ENCODE measurements at regions not wholly inside any gene's neighbourhood (a gene's known extent, or its start where the extent isn't known, plus 50 kb on each side); places are given as distances from the start of the nearest gene placed in this dataset.
"Not testable (repeated sequence)": the region's sequence is repeated elsewhere in the genome, so short reads cannot be mapped to it uniquely, and the experiment has no call there.

DNA sequence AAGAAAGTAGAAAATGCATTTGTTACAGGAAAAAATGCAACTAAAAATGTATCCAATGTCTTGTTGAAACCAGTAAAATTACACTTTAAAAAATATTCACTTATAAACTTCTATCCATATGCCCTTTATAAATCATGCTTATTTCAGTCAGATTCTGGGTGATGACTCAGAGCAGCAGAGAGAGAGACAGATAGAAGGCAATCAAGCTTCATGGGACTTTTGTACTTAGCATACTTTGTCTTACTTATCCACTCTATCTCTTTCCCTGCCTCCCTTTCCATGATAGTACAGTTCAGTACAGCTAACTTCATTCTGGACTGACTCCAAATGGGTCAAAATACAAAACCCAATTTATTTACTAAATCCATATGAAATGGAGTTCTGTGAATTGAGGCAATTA, 1438.2 kb downstream of the ZPLD1 start:
- H3K9me3 Mint-ChIP-seq = no peaks in the 10 kb centered on the region
- no peak overlapping the region for H3K27ac Mint-ChIP-seq
- H3K4me1 Mint-ChIP-seq = no peaks in the 10 kb centered on the region
- no peak overlapping the region for H3K4me3 Mint-ChIP-seq
- DNase-seq (no peak), ATAC-seq (no peak)
- no peaks in the 10 kb centered on the region for H3K27me3 Mint-ChIP-seq

DNA sequence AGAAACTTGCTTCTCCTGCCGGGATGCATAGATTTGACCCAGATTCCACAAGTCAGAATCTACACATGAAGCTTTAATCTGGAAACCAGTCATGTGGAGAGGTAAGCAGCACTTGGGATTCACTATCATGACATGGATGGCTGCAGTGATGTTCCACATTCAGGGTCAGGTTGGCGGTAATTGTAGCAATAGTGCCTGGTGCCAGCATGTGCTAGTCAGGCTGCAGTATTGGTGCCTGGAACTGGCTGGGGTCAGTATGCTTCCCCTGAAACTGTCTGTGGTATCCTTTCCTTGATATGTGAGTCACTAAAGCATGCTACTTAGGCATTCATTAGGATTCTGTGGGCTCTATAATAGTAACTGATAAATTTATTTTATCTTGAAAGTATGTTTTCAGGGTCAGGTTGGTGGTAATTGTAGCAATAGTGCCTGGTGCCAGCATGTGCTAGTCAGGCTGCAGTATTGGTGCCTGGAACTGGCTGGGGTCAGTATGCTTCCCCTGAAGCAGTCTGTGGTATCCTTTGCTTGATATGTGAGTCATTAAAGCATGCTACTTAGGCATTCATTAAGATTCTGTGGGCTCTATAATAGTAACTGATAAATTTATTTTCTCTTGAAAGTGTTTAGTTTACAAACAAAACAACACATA, 1439.2 kb downstream of the ZPLD1 start:
- DNase-seq (no peak), ATAC-seq (no peak)
- H3K4me1 Mint-ChIP-seq = no peaks in the 10 kb centered on the region
- no peak overlapping the region for H3K27ac Mint-ChIP-seq
- no peaks in the 10 kb centered on the region for H3K27me3 Mint-ChIP-seq
- H3K9me3 Mint-ChIP-seq = peaks cover 0 to 7% of the 10 kb centered on the region in 2 donors
- H3K4me3 Mint-ChIP-seq = no peak overlapping the region

DNA sequence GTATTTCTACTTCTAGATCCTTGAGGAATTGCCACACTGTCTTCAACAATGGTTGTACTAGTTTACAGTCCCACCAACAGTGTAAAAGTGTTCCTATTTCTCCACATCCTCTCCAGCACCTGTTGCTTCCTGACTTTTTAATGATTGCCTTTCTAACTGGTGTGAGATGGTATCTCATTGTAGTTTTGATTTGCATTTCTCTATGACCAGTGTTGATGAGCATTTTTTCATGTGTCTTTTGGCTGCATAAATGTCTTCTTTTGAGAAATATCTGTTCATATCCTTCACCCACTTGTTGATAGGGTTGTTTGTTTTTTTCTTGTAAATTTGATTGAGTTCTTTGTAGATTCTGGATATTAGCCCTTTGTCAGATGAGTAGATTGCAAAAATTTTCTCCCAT, 1447.0 kb downstream of the ZPLD1 start:
- not testable (repeated sequence) for H3K9me3 Mint-ChIP-seq, H3K27me3 Mint-ChIP-seq, H3K27ac Mint-ChIP-seq, DNase-seq, H3K4me1 Mint-ChIP-seq, ATAC-seq, H3K4me3 Mint-ChIP-seq

DNA sequence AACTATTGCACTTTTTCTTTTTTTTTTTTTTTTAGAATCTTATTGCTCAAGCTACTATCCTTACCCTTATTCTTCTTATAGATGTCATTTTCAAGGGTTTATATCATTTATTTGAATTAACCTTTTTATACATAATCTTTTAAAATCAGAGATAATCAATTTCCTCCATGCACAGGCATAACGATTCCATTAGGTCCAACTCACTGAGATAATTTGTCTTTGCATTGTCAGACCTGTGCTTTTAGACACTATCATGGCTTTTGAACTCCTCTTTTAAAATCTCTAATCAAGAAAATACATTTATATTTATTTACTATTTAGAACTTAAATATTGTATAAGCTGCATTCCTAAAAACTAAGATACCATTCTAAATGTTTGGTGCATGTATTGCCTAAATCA, 1454.9 kb downstream of the ZPLD1 start:
- Mint-ChIP-seq H3K27me3 (no peaks in the 10 kb centered on the region), H3K4me3 (no peak overlapping the region), H3K9me3 (no peaks in the 10 kb centered on the region), H3K27ac (no peak overlapping the region), H3K4me1 (no peaks in the 10 kb centered on the region)
- ATAC-seq (no peak), DNase-seq (no peak)

DNA sequence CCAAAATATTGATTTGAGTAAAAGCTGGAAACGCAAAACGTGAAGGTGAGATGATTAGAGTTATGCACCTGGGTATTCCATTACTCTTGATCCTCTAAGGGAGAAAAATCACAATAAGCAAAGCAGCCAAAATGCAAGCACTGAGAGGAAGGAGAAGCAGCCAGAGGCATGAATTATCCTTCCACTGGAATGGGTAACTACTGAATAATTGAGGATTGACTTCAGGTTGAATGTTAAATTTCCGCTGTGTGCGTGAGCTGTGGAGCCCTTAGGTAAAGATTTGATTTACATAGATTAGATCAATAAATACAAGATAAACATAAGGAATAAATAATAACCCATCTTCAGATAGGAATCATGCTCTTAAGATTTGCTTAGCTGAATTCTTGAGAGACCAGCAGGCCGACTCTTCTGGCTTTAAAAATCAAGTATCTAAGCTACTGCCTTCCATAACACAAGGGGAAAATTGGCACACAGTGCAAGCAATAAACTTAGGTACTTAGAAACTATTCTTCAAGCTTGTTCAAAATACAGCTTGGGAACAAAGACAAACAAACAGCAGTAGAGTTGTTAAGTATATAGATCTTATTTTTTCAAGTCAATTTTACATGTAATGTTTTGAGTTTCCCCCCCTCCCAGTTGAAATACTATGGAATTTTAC, 1459.5 kb downstream of the ZPLD1 start:
- Mint-ChIP-seq H3K4me1 (no peaks in the 10 kb centered on the region), H3K27ac (no peak overlapping the region), H3K9me3 (no peaks in the 10 kb centered on the region), H3K4me3 (no peak overlapping the region), H3K27me3 (no peaks in the 10 kb centered on the region)
- DNase-seq = no peak
- ATAC-seq = no peak

DNA sequence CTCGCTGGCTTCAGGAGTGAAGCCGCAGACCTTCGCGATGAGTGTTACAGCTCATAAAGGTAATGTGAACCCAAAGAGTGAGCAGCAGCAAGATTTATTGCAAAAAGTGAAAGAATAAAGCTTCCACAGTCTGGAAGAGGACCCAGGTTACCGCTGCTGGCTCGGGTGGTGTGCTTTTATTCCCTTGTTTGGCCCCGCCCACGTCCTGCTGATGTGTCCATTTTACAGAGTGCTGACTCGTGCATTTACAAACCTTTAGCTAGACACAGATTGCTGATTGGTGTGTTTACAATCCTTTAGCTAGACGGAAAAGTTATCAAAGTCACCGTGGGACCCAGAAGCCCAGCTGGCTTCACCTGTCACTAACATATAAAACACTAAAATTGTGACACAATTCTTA, 1464.5 kb downstream of the ZPLD1 start:
- no peaks in the 10 kb centered on the region for H3K27me3 Mint-ChIP-seq
- H3K27ac Mint-ChIP-seq = no peak overlapping the region
- H3K9me3 Mint-ChIP-seq = peaks cover 10 to 12% of the 10 kb centered on the region in 2 donors
- ATAC-seq (no peak), DNase-seq (no peak)
- H3K4me3 Mint-ChIP-seq = no peak overlapping the region
- H3K4me1 Mint-ChIP-seq = no peaks in the 10 kb centered on the region

DNA sequence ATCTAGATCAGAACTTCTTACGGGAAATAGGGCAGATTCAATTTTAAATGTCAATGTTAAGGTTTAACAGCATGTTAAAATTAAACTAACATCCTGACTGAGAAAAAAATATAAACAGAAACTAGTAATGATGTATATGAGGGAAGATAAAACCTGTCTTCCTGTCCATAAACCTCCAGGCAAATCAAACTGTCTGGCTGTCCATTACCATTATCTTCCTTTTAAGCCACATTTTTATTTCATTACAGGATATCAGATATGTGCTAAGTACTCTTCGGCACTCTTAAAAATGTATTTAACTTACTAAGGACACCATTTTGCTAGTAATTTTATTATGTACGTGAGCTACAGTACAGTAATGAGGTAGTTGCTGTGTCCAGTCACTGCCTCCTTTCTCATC, 1461.7 kb upstream of the ALCAM start:
- Mint-ChIP-seq H3K27ac (no peak overlapping the region), H3K4me3 (no peak overlapping the region), H3K4me1 (no peaks in the 10 kb centered on the region), H3K9me3 (peaks cover 12 to 14% of the 10 kb centered on the region in 2 donors), H3K27me3 (no peaks in the 10 kb centered on the region)
- DNase-seq = no peak
- ATAC-seq = no peak

DNA sequence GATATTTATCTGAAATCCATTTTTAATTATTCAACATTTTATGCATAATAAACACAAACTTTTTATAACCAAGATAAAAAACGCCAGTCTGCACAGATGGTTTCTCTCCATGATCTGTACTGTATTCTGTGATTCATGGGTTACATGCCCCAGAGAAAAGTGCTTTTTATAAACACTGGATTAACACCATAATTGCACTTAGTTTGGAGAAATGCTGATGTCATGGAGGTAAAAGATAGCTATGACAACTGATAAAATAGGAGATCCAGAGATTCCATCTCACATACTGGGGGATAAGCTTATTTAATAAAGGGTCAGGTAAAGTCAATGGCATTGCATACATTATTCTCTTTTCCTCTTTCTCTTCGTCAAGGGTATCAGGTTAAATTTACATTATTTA, 1460.4 kb upstream of the ALCAM start:
- Mint-ChIP-seq H3K9me3 (peaks cover 11 to 14% of the 10 kb centered on the region in 2 donors), H3K27ac (no peak overlapping the region)

DNA sequence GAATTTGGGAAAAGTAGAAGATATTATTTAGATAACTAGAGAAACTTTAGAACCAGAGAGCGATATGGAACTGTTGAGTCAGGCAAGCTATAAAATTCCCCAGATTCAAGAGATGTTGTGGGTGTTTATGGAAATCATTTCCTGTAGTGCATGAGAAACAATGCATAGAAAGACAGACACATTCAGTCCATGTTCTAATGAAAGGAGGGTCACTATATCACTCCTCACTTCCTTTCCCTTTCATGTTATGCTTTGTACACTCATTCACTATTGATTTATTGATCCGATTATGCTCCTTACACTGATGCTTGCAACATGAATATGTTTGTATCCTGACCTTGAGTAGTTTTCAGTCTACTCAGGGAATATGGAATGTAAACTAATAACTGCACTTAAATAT, 1459.9 kb upstream of the ALCAM start:
- H3K27ac Mint-ChIP-seq = no peak overlapping the region
- DNase-seq (no peak), ATAC-seq (no peak)
- peaks cover 6 to 10% of the 10 kb centered on the region in 2 donors for H3K9me3 Mint-ChIP-seq
- H3K27me3 Mint-ChIP-seq = no peaks in the 10 kb centered on the region
- no peaks in the 10 kb centered on the region for H3K4me1 Mint-ChIP-seq
- H3K4me3 Mint-ChIP-seq = no peak overlapping the region

More for the DNA sequence above, 1460.4 kb upstream of the ALCAM start:
- DNase-seq (no peak), ATAC-seq (no peak)
- no peaks in the 10 kb centered on the region for H3K4me1 Mint-ChIP-seq
- H3K27me3 Mint-ChIP-seq = no peaks in the 10 kb centered on the region
- H3K4me3 Mint-ChIP-seq = no peak overlapping the region

DNA sequence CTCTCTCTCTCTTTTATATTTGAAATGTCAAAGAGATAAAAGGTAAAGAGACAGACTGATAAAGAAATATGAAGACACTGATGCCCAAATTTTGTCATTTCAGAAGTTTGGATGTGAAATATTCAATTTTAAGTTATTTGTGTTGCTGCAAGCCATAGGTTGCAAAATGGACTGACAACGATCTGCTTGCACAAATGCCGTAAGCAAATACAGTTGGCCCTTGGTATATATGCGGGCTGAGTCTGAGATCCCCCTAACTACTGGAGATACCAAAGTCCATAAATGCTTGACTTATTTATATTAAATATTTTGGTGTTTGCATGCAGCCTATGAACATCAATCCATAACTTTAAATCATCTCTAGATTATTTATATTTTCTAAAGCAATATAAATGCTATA, 1459.1 kb upstream of the ALCAM start:
- H3K4me3 Mint-ChIP-seq = no peak overlapping the region
- no peaks in the 10 kb centered on the region for H3K4me1 Mint-ChIP-seq
- no peak for ATAC-seq

DNA sequence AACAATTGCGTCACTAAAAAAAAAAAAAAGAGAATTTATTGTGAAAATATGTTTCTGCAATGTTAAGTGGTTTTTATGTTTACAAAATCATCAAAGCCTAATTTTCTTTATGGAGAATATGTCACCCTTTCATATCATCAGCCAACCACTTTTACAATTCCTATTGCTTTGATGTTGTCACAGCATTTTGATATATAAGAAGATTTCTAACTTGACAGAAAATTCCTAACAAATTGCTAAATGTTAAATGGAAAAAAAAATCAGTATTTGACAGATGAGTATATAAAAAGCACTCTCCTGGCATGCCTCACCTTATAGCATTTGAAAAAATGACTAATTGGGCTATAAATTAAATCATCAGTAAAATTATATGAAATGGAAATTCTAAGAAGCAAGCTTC, 1457.3 kb upstream of the ALCAM start:
- Mint-ChIP-seq H3K4me3 (no peak overlapping the region), H3K27ac (no peak overlapping the region), H3K9me3 (peaks cover 0 to 4% of the 10 kb centered on the region in 2 donors), H3K27me3 (no peaks in the 10 kb centered on the region), H3K4me1 (no peaks in the 10 kb centered on the region)
- DNase-seq (no peak), ATAC-seq (no peak)

More for the DNA sequence above, 1459.1 kb upstream of the ALCAM start:
- Mint-ChIP-seq H3K9me3 (peaks cover 0 to 4% of the 10 kb centered on the region in 2 donors), H3K27ac (no peak overlapping the region), H3K27me3 (no peaks in the 10 kb centered on the region)
- no peak for DNase-seq

DNA sequence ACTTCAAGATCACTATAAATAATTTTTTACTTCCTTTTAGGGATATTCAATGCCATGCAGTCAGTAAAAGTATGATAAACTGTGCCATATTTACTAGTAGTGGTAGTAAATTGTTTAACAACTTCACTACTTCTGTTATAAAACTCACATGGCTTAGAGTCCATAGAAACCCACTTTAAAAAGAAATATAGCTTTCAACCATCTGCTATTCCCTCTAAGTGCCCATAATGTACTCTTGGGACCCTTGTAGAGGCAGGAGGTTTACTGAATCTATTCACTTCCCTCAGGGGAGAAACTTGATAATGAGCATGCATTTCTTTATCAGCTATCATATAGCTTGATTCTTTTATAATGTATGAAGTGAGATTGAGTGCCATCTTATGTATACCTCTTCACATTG, 1448.4 kb upstream of the ALCAM start:
- no peaks in the 10 kb centered on the region for H3K27me3 Mint-ChIP-seq

DNA sequence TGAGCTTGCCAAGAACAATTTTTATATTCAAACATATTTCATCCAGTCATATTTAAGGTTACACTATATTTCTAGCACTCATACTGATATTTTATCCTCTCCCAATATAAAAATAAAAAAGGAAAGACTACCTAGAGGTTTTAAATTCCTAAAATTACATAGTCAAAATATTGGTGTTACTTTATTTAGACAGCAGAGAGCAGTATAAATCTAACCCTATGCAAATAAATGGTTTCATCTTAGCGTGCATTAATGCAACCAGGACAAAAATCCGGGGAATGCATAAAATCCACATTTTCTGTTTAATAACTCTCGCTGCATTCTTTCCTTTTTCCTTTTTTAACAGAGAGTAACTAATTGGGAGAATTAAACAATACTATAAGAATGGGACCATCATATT, 1447.4 kb upstream of the ALCAM start:
- no peak overlapping the region for H3K27ac Mint-ChIP-seq
- DNase-seq = no peak
- no peak overlapping the region for H3K4me3 Mint-ChIP-seq
- H3K4me1 Mint-ChIP-seq = no peaks in the 10 kb centered on the region
- no peaks in the 10 kb centered on the region for H3K9me3 Mint-ChIP-seq
- ATAC-seq = no peak
- no peaks in the 10 kb centered on the region for H3K27me3 Mint-ChIP-seq

More for the DNA sequence above, 1448.4 kb upstream of the ALCAM start:
- Mint-ChIP-seq H3K27ac (no peak overlapping the region), H3K4me1 (no peaks in the 10 kb centered on the region), H3K4me3 (no peak overlapping the region), H3K9me3 (no peaks in the 10 kb centered on the region)
- DNase-seq = no peak
- no peak for ATAC-seq

DNA sequence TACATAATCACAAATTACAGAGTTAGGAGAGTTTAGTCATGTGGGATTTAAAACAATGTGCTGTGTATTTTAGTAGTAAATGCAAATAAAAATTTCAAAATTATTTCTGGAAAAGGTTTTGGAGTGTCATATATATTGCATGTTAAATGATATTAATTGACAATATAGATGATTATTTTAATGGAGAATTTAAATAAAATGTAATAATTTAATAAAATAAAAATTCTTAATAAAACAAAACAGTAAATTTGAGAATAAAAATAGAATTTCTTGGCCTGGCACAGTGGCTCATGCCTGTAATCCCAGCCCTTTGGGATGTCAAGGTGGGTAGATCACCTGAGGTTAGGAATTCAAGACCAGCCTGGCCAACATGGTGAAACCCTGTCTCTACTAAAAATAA, 1442.8 kb upstream of the ALCAM start:
- no peak for ATAC-seq
- no peak overlapping the region for H3K27ac Mint-ChIP-seq
- no peak for DNase-seq
- H3K4me3 Mint-ChIP-seq = no peak overlapping the region
- H3K4me1 Mint-ChIP-seq = no peaks in the 10 kb centered on the region
- H3K9me3 Mint-ChIP-seq = no peaks in the 10 kb centered on the region
- H3K27me3 Mint-ChIP-seq = no peaks in the 10 kb centered on the region

DNA sequence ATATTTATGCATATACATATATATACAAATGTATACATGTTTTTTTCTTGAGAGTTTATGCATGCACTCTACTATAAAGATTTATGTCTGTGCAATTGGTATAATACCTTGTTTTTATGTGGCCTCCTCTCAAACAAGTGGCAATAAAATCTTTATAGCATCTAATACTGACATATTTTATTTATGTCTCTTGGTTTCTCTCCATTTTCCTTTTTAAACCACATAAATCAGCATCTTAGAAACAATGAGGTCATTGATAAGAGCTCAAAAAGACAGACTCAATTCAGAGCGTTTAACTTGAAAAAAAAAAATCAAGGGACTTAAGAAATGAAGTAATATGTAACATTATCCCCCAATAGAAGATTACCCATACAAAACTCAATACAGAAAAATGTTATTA, 1442.2 kb upstream of the ALCAM start:
- H3K4me3 Mint-ChIP-seq = no peak overlapping the region
- ATAC-seq = no peak
- no peak overlapping the region for H3K27ac Mint-ChIP-seq
- no peaks in the 10 kb centered on the region for H3K9me3 Mint-ChIP-seq
- H3K4me1 Mint-ChIP-seq = no peaks in the 10 kb centered on the region
- no peak for DNase-seq
- H3K27me3 Mint-ChIP-seq = no peaks in the 10 kb centered on the region

DNA sequence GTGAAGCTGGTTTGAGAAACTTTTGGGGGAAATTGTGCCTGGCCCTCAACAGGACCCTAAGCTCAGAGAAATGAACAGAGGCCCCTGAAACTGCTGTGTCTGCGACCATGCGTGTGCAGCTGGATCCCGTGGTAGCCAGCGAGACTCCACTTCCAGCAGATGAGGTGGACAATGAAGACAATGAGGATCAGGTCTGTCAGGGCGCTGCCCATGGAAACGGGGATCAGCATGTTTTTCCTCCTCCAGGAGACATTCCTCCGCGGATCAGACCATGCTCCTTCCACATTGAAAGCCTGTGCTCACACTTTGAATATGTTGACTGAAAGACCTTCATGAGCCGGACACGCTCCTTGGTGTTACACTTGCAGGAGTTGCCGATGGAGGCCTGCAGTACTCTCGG, 1439.8 kb upstream of the ALCAM start:
- Mint-ChIP-seq H3K27me3 (no peaks in the 10 kb centered on the region), H3K4me3 (no peak overlapping the region), H3K4me1 (no peaks in the 10 kb centered on the region), H3K27ac (no peak overlapping the region), H3K9me3 (no peaks in the 10 kb centered on the region)
- ATAC-seq (no peak), DNase-seq (no peak)

DNA sequence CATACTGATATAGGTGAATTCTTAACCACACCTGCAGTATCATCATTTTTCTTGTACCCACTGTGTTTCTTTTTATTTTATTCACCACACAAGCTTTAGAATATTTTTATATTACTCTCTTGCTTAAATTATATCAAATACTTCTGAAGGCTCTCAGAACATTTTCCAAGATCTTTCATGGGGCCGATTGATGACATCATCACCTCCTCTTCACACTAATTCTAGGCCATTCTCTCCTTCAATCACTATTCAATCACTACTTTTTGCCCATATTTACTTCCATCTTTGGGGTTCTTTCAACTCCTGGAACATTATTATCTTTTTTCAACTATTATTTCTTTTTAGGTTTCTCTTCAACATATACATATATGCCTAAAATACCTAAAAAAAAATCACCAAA, 1438.8 kb upstream of the ALCAM start:
- Mint-ChIP-seq H3K9me3 (no peaks in the 10 kb centered on the region), H3K27me3 (no peaks in the 10 kb centered on the region), H3K27ac (no peak overlapping the region), H3K4me3 (no peak overlapping the region), H3K4me1 (no peaks in the 10 kb centered on the region)
- DNase-seq (no peak), ATAC-seq (no peak)
